Germinal center (tissue), 1 donor: ENCODE measurements at regions not wholly inside any gene's neighbourhood (a gene's known extent, or its start where the extent isn't known, plus 50 kb on each side); places are given as distances from the start of the nearest gene placed in this dataset.

ENCODE experiments used
- DNase-seq: peaks from one replicate; pipeline ENCODE4 v3.0.0; 2012; ENCODE audit warnings: mixed read lengths, low spot score

DNA sequence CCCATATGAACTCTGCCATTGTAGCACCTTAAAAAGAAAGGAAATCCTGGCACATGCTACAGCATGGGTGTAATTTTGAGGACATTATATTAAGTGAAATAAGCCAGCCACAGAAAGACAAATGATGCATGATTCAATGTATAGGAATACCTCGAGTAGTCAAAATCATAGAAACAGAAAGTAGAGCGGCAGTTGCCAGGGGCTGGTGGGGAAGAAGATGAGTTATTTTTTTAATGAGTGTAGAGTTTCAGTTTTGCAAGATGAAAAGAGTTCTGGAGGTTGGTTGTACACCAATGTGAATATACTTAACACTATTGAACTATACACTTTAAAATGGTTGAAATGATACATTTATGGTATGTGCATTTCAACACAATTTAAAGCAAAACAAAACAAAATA, 133.0 kb downstream of the ZDHHC21 start:
- DNase-seq: no peak

DNA sequence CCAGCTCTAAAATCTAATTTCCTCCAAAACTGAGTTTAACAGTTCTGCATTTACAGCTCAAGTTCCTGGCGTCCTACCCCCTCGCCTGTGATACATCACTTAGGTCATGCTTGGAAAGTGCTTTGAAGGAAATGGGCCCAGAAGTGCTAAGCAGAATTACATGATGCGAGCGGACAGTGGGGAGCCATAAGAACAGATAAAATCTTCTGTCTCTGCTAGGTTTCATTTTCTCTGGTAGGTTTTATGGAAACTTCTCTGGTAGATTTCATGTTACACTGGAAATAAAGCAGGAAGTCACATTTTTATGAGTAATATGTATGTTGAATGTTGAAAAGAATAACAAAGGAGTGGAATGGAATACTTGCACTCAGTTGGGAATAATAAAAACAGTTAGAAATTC, 138.3 kb downstream of the ZDHHC21 start:
- DNase-seq: no peak

DNA sequence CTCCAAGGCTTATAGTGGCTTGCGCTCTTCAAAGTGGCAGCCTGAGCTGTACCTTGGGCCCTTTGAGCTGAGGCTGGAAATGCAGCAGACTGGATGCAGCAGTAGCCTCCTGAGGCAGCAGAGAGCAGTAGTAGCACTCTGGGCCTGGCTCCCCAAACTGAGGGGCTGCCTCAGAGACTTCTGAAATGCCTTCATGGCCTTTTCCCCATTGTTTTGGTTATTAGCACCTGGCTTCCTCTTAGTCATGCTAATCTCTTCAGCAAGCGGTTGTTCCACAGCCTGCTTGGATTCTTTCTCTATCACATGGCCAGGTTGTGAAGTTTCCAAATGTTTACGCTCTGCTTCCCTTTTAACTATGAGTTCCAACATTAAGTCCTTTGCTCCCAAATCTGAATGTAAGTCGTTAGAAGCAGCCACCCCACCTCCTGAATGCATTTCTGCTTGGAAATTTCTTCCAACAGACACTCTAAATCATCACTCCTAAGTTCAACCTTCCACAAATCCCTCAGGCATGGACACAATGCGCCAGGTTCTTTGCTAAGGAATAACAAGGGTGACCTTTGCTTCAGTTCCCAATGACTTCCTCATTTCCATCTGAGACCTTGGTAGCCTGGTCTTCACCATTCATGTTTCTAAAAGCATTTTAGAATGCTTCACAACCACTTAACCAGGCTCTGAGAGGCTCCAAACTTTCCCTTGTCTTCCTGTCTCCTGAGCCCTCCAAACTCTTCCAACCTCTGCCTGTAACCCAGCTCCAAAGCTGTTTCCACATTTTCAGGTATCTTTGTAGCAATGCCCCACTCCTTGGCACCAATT, 145.8 kb downstream of the ZDHHC21 start:
- no peak for DNase-seq

DNA sequence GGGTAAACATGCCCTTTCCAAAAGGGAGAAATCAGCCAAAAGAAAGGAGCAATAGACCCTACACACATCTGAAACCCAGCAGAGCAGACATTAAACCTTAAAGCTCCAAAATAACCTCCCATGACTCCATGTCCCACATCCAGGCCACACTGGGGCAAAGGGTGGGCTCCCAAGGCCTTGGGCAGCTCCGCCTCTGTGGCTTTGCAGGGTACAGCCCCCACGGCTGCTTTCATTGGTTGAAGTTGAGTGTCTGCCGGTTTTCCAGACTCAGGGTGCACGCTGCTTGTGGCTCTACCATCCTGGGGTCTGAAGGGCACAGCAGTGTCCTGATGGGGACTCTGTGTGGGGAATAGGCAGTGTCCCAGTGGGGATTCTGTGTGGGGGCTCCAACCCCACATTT, 146.5 kb downstream of the ZDHHC21 start:
- DNase-seq: no peak

DNA sequence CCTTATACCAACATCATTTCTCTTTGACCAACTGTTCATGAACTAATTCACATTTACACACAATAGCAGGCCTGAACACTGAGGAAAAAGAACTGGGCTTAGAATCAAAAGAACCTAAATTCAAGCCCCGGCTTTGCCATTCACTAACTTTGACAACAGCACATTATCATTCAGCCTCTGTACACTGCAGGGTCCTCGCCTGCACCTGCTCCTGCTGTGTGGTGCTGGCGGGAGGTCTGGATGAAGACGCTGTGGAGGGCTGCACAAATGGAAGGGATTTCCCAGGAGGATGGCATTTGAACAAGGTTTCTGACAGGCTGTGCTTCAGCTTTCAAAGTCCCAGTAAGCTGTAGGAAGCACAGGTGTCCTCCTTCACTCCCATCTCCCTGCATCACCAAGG, 151.2 kb downstream of the ZDHHC21 start:
- DNase-seq: no peak

DNA sequence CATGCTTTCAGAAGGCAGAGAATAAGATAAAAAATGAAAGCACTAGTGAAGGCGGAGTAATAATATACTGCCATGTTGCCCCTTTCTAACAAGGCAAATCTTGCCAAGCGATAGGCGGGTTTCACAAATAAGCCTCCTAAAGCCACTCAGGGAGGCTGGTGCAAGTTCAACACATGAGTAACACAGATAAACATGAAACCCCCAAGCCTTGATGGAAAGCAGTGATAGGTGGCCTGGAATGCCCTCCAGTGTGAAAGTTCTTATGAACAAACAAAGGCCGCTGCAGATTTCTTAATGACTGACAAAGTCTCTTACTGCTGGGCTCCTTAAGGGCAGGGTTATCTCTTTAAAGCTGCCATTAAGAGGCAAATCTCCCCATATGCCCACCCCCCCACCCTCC, 154.7 kb downstream of the ZDHHC21 start:
- no peak for DNase-seq

DNA sequence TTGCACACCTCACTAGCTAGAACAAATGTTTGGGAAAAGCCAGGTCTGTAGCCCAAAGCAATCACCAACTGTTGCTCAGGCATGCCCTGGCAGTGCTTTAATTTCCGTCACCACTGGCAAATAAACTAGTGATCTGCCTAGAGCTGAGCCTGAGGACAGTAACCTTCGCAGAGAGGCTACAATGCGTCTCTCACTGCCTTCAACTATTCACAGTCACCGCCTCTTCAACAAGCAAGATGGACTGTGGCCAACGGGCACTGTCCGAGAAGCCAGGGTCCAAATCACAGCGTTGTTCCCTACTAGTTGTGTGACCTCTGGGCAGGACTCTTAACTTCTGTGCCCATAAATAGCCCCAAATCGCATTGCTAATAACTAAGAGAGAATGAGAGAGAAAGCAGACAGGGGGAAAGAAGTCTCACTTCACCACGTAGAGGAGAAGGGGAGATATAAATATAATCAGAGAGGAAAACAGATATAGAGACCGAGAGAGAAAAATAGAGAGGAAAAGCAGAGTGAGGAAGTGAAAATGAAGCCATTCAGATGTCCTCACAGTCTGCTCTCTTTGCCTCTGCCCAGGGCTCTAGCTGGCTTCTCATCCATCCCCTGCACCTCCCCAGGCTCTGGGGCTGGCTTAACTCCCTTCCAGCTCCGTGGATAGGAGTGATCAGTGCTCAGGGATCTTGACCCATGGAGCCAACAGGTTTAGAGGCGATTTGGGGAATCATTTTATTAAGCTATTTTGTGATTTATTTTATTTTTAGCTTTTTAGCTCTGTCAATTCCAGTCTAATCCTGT, 157.9 kb downstream of the ZDHHC21 start:
- peak; percentile 6 for DNase-seq

DNA sequence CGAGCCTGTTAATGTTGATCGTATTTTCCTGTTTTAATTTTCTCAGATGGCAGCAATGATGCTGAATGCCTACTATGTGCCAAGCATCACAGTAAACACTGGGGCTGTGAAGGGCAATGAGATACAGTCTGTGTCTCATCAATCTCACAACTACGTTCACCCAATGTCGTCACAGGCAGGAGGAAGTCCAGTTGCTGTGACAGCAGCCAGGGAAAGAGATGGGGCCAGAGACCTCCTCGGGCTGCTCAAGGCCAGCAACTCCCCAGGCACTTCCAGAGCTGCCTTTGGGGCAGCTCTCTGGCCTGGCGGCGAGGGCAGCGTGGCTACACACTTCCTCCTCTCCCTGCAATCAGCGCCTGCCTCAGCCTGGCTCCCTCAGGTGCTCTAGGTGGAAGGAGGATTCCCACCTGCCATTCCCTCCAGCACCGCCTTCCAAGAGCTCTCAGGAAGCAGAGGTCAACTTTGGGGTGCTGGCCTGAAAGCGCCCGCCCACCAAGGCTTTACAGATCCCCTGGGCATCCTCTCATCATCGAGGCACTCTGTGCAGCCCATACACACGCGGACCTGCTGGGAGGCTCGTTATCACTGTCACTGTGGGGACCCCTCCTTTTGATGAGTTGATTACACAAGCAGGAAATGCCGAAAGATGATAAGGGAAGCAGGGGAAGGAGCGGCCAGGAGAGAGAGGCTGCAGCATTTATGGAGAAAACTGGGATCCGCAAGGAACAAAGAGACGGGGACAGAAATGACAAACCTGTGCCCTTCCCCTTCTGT, 159.2 kb downstream of the ZDHHC21 start:
- DNase-seq: no peak

DNA sequence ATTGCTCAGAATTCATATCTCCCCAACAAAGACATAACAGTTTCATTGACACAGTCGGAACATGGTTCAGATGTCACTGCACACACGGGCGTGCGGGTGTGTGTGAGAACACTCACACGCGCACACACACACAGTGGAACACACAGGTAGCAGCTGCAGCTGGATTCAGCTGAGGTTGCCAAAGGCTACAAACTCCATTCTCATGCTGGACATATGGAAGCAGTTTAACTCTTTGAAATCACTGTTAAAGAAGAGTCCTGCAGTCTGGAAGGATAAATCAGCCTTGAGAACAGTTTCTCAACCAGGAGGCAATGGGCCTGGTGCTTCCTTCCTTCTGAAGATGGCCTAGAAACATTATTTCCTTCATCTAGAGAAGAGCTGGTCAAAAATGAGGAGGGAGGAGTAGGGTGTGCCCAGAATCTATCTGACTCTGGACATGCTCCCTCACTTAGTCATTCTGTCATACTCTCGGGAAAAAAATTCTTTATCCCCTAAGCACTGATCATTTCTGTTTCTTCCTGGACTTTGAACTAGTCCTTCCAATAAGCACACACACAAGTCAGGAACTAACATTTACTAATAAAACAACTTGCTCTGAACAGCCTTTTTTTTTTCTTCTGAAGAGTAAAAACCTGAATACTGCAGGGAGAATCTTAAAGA, 160.6 kb downstream of the ZDHHC21 start:
- DNase-seq: no peak

DNA sequence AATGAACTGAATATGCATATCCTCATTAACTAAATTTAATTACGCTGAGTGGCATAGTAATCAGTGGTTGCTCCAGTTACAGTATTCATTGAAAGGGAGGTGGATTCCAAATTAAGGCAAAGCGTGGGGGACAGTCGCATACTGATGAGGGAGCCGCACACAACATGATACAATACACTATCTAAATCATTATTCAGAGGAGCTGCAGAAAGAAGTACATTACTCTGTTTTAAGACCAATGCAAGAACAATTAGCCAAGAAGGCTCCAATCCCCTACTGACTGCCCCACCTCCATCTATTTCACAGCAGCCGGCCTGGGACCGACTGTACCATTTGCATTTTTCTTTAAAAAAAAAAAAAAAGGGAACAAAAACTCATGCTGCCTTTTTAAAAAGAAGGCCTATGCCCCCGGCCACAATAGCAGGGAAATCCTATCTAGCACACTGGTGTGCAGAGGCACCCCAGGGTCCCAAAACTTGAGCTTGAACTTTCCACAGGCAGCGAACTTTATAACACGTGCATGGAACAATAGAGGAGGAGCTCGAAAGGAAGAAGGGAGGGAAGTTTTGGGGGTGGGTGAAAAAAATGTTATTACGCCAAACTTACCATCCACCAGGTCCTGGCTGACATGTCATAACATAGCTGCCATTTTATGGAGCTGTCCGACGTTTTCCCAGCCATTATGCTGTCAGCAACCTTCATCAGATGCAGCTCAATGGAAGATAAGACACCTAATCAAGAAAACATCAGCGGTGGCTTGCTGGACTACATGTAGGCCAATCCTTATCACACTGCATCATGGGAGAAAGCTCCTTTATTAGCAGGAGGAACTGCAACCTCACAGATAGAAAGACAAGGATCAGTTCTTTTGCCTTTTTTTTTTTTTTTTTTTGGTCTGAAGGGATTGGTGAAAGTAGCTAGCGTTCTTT, 161.6 kb downstream of the ZDHHC21 start:
- DNase-seq: peak; percentile 10

DNA sequence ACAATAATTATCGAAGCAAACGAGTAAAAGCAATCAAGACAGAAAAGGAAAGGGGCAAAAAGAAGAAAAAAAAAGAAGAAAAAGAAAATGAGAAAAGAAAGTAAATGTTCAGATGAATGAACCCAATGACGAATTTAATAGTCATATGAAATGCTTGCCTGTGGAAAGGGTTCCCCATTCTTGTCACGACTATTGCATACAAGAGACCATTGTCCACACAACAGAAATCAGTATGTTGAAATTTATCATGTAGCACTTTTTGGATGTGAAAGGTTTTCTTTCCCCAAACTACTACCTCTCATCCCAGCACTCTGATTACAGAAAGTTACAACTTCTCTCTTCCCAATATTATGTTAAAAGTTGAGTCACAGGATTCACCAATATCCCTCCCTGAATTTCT, 162.4 kb downstream of the ZDHHC21 start:
- DNase-seq: no peak

DNA sequence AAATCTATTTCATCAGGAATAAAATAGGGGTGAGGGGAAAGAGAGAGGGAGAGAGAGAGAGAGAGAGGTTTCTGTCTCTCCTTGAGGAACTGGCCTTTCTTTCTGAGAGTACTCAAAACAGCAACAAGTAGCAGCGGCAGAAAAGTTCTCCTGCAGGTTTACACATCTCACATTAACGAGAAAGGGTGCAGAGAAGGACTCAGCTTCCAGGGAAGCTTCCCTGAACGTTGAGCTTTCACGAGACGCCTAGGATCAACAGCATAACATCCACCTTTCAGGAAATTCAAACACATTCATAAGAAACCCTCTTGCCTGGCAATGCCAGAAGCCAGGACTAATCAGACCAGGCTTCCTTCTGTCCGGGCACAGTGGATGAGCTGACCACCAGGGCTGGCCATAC, 162.9 kb downstream of the ZDHHC21 start:
- no peak for DNase-seq

DNA sequence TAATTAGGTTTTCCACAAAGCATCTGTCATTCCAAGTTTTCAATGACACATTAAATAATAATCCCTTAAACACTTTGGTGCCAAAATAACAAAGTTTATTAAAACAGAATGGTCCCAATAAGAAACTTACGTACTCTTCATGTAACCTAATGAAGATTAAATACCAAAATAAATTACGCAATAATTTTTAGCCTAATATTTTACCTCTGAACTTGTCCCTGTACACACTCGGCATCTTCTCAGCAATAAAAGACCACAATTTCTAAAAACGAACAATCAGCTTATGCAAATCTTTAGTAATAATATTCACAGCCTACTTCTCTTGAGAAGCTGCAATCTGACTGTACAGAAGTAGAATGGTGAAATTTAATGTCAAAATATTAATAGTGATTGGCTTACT, 163.6 kb downstream of the ZDHHC21 start:
- DNase-seq: no peak

DNA sequence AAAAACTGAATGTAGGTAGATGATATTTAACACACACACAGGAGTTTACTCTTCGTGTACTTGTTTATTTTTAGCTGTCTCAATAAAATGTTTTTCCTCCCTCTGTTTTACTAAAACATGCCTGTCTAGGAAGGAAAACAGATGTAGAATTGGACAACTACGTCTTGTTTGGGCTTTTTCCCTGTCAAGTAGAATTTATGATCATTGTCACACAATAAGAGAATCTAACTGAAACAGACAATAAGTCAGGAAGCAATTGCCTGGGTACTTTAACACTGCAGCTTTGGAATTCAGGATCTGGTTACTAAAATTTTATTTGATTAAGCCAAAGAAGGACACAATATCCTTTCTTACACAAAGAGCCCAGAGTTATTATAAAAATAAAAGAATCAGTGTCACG, 164.2 kb downstream of the ZDHHC21 start:
- no peak for DNase-seq

DNA sequence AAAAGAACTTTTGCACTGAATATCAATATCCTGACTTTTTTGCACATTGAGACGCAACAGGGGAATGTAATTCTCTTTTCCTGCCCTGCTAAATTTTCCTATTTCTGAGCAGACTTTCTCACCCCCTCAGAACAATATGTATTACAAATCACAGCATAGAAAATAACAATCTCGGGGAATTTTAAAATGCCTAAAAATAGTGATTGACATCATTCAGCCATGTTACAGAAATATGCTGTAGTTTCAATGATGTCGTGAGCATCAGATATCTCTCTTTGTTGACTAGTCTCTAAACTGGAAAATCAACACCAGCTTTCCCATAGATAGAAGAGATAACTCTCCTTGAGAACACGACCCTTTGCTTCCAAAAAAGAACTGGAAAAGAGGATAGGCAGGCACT, 166.7 kb downstream of the ZDHHC21 start:
- no peak for DNase-seq

DNA sequence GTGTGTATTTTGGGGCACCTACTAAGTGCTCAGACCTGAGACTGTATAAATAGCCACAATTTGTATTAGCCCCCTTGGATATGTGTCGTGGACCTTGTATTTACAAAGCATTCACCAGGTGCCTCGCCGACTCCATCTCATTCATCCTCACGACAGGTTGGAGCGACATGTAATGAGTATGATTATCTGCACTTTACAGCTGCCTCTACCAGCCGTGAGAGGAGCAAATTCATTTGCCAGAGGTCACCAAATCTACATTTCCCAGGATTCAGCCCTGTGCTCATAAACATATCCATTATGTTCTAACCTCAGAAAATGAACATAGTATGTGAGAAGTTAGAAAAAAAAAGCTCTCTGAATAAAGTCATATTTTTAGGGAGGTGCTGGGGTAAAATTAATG, 167.4 kb downstream of the ZDHHC21 start:
- no peak for DNase-seq

DNA sequence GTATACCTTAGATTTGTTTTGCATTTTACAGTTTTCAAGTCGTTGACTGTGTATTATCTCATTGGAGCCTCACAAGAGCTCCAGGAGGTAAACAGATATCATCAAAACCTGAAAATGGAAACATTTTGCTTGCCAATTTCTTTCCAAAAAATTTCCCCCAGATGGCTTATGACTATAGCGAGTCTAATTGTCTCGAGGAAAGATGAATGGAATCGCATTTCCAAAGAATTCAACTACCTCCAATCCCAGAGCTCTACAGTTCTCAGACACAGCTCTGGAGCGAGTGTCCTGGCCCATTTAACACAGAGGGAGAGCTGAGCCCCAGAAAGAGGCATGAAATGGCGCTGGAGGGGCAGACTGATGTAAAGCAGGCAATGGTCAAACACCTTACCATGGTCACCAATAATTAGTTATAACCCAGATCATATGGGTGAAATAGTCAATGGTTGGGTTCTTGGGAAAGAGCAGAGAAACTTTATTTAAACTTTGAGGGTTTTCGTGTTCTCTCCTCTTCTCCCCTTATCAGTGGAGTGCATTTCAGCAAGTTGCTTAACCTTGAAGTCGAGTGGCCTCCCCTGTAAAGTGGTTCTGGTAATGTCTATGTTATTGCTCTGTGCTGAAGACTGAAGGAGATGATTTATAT, 168.2 kb downstream of the ZDHHC21 start:
- DNase-seq: no peak

DNA sequence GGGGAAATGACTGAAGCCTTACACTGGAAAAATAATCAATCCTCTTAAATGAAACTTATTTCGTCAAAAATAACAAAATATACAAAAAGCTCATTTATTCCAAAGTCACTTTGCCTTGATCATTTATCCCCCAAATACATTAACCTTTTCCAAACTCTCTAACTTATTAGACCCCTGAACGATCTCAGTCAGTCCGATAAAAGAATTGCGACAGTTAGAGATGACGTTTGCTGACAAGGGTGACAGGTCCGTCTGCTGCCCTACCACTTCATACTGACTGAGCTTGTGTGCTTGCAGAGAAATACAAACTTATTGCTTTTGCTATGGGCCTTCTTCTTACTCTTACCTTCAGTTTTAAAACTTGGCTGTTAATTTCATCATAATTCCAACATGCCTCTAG, 169.7 kb downstream of the ZDHHC21 start:
- no peak for DNase-seq

DNA sequence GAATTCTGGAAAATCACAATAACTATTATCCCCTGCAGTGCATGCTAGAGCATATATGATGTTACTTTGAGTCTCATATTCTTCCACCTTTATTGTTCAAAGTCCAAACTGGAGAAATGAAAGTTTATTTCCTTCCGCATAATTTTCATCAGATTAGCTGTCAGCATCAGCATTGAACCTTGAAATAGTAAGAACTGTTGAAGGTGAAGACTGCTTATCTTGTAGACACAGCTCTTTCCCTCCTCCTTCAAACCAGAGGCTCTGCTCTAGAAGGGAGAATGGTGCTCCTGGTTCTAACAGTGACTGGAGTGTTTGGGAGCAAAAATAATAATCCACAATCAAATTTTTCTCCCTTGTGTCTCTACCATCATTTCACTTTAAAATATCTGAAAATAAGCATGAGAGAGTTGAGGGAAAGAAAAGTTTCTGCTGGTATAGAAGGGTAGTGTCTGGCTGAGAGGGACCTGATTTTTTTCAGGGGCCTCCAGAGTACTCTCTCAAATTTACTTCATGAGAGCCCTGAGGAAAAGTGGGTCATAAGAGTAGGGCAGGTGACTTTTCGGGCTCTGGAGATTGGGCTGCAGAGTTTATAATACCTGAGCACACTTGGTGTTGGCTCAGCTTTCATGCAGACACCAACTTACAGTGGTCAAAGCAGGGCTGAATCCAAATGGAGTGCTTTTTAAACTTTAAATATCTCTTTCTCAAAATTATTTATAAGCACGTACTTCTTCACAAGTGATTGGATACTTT, 170.4 kb downstream of the ZDHHC21 start:
- no peak for DNase-seq

DNA sequence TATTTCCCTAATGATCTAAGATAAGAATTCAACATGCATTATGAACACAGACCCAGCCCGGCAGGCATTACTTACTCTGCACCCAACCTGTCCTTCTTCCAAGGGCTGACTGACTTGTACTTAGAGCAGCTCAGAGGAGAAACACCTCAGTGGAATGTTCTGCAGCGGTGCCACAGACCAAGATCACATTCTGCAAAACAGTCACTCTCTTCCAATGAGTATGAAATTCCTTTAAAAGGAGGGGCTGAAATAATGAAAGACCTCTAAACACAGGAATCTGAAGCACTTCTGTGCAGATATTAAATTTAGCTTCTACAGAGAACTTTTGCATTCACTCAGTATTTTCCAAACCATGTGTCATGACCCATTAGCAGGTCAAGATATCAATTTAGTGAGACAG, 172.9 kb downstream of the ZDHHC21 start:
- no peak for DNase-seq
